HepG2 (cell line): ENCODE measurements at regions not wholly inside any gene's neighbourhood (a gene's known extent, or its start where the extent isn't known, plus 50 kb on each side); places are given as distances from the start of the nearest gene placed in this dataset.

Source experiments
- ATAC-seq: fragments of 200-7000 bp; cut with Tn5 transposase; 3 replicates; pipeline ENCODE4 v1.9.1; 2020; ENCODE audit warnings: mild to moderate bottlenecking, moderate library complexity
- BruUV-seq: library from RNA; stranded (reverse); fragments of 400-500 nt; replicated peaks from 2 replicates; lab custom pipeline; 2021; lab: Mats Ljungman, UMichigan
- CTCF ChIA-PET: fragments of 300-600 bp; formaldehyde crosslinking; extraction: SDS; loops from one replicate; lab custom pipeline; 2021; ENCODE audit warnings: low total read pairs, inconsistent platforms, low intra/inter-chr PET ratio; lab: Yijun Ruan, JAX
- POLR2A ChIA-PET: fragments of 350-600 bp; sonication (Branson Sonifier 250); formaldehyde crosslinking; loops from one replicate; lab custom pipeline; 2020; ENCODE audit warnings: antibody characterized with exemption, inconsistent platforms; lab: Yijun Ruan, JAX
- DNase-seq: peaks from one replicate; pipeline ENCODE4 v3.0.0-alpha.2; 2015; ENCODE audit warnings: low spot score
- FAIRE-seq: peaks from 3 replicates; lab custom pipeline; 2011; peaks lifted over from hg19 to GRCh38; lab: Jason Lieb, UNC
- H2AFZ ChIP-seq: one replicate; pipeline ENCODE4 v1.6.1; 2011; ENCODE audit warnings: low read length, inconsistent platforms
- H3K27ac ChIP-seq: fragments of 300-600 bp; 3 replicates; pipeline ENCODE4 v1.8.0; 2011; ENCODE audit warnings: mixed run types, mild to moderate bottlenecking, mixed read lengths, low read length, inconsistent platforms; ENCODE audit not compliant: insufficient read depth; ENCODE audit errors: extremely low read length
- H3K27me3 ChIP-seq, 2 experiments: fragments of 200-600 bp in 1 of 2; 2 replicates in 1 of 2; 3 replicates in 1 of 2; pipeline versions ENCODE4 v1.6.0 to v1.8.0; 2011; ENCODE audit warnings: low read length in 2 of 2, mild to moderate bottlenecking in 2 of 2, moderate library complexity in 2 of 2, inconsistent platforms in 1 of 2; ENCODE audit not compliant: insufficient read depth in 2 of 2, control insufficient read depth in 1 of 2
- H3K36me3 ChIP-seq, 2 experiments: fragments of 200-600 bp in 1 of 2; replicated peaks in 1 of 2; 2 replicates in 1 of 2; 3 replicates in 1 of 2; pipeline versions ENCODE4 v1.5.1 to v1.8.0; 2011; ENCODE audit warnings: low read length in 2 of 2, inconsistent platforms in 1 of 2; ENCODE audit not compliant: insufficient read depth in 2 of 2, control insufficient read depth in 1 of 2
- H3K4me1 ChIP-seq: 2 replicates; pipeline ENCODE4 v1.5.1; 2012; ENCODE audit warnings: low read length, inconsistent platforms; ENCODE audit not compliant: insufficient read depth
- H3K4me2 ChIP-seq: 2 replicates; pipeline ENCODE4 v1.6.0; 2011; ENCODE audit warnings: low read depth, low read length, inconsistent platforms
- H3K4me3 ChIP-seq, 3 experiments: fragments of 200-600 bp in 1 of 3; sonication (generic), shearing (Covaris generic) in 1 of 3; replicated peaks in 1 of 3; 2 replicates each; pipeline ENCODE4 v1.5.1; 2011 to 2016; ENCODE audit warnings: low read length in 3 of 3, inconsistent platforms in 2 of 3, low read depth in 2 of 3, mild to moderate bottlenecking in 2 of 3, control low read depth in 1 of 3, mixed read lengths in 1 of 3; ENCODE audit not compliant: insufficient read depth in 1 of 3
- H3K79me2 ChIP-seq: one replicate; pipeline ENCODE4 v1.6.1; 2011; ENCODE audit warnings: low read length, inconsistent platforms; ENCODE audit not compliant: insufficient read depth
- H3K9ac ChIP-seq: 2 replicates; pipeline ENCODE4 v1.6.0; 2011; ENCODE audit warnings: mild to moderate bottlenecking, low read depth, low read length, inconsistent platforms; ENCODE audit not compliant: insufficient read depth
- H3K9me3 ChIP-seq: 2 replicates; pipeline ENCODE4 v1.5.1; 2012; ENCODE audit warnings: mild to moderate bottlenecking, low read length
- H4K20me1 ChIP-seq: 2 replicates; pipeline ENCODE4 v1.6.0; 2011; ENCODE audit warnings: inconsistent platforms, mild to moderate bottlenecking, low read length, moderate library complexity; ENCODE audit not compliant: insufficient read depth
- AKAP8 ChIP-seq: sonication (generic); formaldehyde crosslinking; IDR thresholded peaks from 2 replicates; pipeline ENCODE4 v1.5.1; 2020; ENCODE audit warnings: mild to moderate bottlenecking, missing genetic modification reagents
- ARNT2 ChIP-seq: sonication (generic); formaldehyde crosslinking; IDR thresholded peaks from 2 replicates; pipeline ENCODE4 v1.8.0; 2022; ENCODE audit warnings: mild to moderate bottlenecking, low read depth, missing genetic modification reagents, moderate library complexity
- ELF3 ChIP-seq: IDR thresholded peaks from 2 replicates; pipeline ENCODE4 v1.6.1; 2016; ENCODE audit warnings: missing genetic modification reagents, missing compliant biosample characterization
- HNF4A ChIP-seq: sonication (generic); formaldehyde crosslinking; IDR thresholded peaks from 2 replicates; pipeline ENCODE4 v1.4.0; 2020; ENCODE audit warnings: missing genetic modification reagents
- MEIS2 ChIP-seq: sonication (generic); formaldehyde crosslinking; IDR thresholded peaks from 2 replicates; pipeline ENCODE4 v1.9.0; 2021; ENCODE audit warnings: mild to moderate bottlenecking, missing genetic modification reagents
- SMARCE1 ChIP-seq: fragments of 450-650 bp; IDR thresholded peaks from 2 replicates; pipeline ENCODE4 v1.6.1; 2017; ENCODE audit warnings: borderline replicate concordance
- SRSF1 ChIP-seq: fragments of 200-400 bp; formaldehyde crosslinking; optimal IDR thresholded peaks from 2 replicates; pipeline ENCODE3; 2017; ENCODE audit warnings: mild to moderate bottlenecking, low read depth, low read length, moderate library complexity
- ZBTB7B ChIP-seq: sonication (generic); formaldehyde crosslinking; IDR thresholded peaks from 2 replicates; pipeline ENCODE4 v1.4.0; 2020; ENCODE audit warnings: missing genetic modification reagents
- ZFP36L1 ChIP-seq: sonication (generic); formaldehyde crosslinking; IDR thresholded peaks from 2 replicates; pipeline ENCODE4 v1.8.0; 2022; ENCODE audit warnings: mild to moderate bottlenecking, missing genetic modification reagents, moderate library complexity
- ZFP36L2 ChIP-seq: sonication (generic); formaldehyde crosslinking; IDR thresholded peaks from 2 replicates; pipeline ENCODE4 v1.4.0; 2020; ENCODE audit warnings: missing genetic modification reagents
- ZNF558 ChIP-seq: sonication (generic); formaldehyde crosslinking; IDR thresholded peaks from 2 replicates; pipeline ENCODE4 v1.9.0; 2022; ENCODE audit warnings: mild to moderate bottlenecking, missing genetic modification reagents, borderline replicate concordance
- ZNF616 ChIP-seq: sonication (generic); formaldehyde crosslinking; IDR thresholded peaks from 2 replicates; pipeline ENCODE4 v1.5.0; 2020; ENCODE audit warnings: low read depth, mild to moderate bottlenecking, missing genetic modification reagents
- ZNF788 ChIP-seq: sonication (generic); formaldehyde crosslinking; IDR thresholded peaks from 2 replicates; pipeline ENCODE4 v1.5.0; 2020; ENCODE audit warnings: mild to moderate bottlenecking, missing genetic modification reagents, borderline replicate concordance
- ZSCAN12 ChIP-seq: sonication (generic); formaldehyde crosslinking; IDR thresholded peaks from 2 replicates; pipeline ENCODE4 v1.9.0; 2021; ENCODE audit warnings: mild to moderate bottlenecking, missing genetic modification reagents
- ZSCAN22 ChIP-seq: sonication (generic); formaldehyde crosslinking; IDR thresholded peaks from 2 replicates; pipeline ENCODE4 v1.4.0; 2020; ENCODE audit warnings: mild to moderate bottlenecking, missing genetic modification reagents
- WGBS: methylation state at CpG from one replicate; pipeline ENCODE4 v1.1.6; 2017; ENCODE audit warnings: low lambda C conversion rate; 5-methylcytosine and 5-hydroxymethylcytosine counted together
- in situ Hi-C: cut with HindIII; loops from 2 replicates; pipeline ENCODE4 v1.10.0; 2017; ENCODE audit warnings: low pct_unique_long_range_greater_than_20kb; ENCODE audit not compliant: extremely low pct_ligation_motif_present
- intact Hi-C: fragments of 100-400 bp; cut with micrococcal nuclease; formaldehyde crosslinking; loops from one replicate; pipeline ENCODE4 v1.10.0; 2022; ENCODE audit not compliant: unreplicated experiment
- TF ChIP-seq, protein P1 (sequence below): conservative IDR thresholded peaks from 2 replicates; pipeline ENCODE4 v1.6.1; 2018; ENCODE audit warnings: missing genetic modification reagents
- TF ChIP-seq, protein P2 (sequence below): sonication (generic); formaldehyde crosslinking; IDR thresholded peaks from one replicate; pipeline ENCODE4 v1.5.1; 2020; ENCODE audit warnings: mild to moderate bottlenecking, missing genetic modification reagents; ENCODE audit errors: not compliant biosample characterization

DNA sequence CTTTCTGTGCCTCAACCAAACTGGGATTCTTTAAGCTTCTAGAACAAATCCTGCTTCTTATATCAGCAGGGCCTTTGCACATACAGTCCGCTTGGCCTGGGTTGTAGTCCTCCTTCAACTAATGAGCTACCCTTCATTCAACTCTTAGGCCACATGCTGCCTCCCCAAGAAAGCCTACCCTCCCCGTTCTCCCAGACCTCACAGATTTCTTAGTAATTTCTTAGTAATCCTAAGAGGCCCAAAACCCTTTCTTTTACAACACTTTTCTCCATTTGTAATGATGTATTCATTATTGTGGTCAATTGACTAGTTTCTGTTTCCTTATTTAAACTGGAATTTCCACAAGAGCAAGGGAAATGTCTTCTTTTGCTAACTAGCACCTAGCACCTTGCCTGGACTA is 233.1 kb downstream of the PPP1R2C start:
- Histone ChIP-seq H4K20me1 (no peaks in the 10 kb centered on the region), H3K27ac (no peak overlapping the region), H3K36me3 (no peaks in the 10 kb centered on the region), H3K27me3 (no peaks in the 10 kb centered on the region), H3K4me2 (no peak overlapping the region), H3K79me2 (no peaks in the 10 kb centered on the region), H2AFZ (no peak overlapping the region), H3K4me3 (no peak overlapping the region), H3K9me3 (no peaks in the 10 kb centered on the region), H3K9ac (no peak overlapping the region), H3K4me1 (no peaks in the 10 kb centered on the region)
- TF ChIP-seq ARNT2 (CRISPR knock-in tag), result no peak
- TF ChIP-seq, protein P1, sequence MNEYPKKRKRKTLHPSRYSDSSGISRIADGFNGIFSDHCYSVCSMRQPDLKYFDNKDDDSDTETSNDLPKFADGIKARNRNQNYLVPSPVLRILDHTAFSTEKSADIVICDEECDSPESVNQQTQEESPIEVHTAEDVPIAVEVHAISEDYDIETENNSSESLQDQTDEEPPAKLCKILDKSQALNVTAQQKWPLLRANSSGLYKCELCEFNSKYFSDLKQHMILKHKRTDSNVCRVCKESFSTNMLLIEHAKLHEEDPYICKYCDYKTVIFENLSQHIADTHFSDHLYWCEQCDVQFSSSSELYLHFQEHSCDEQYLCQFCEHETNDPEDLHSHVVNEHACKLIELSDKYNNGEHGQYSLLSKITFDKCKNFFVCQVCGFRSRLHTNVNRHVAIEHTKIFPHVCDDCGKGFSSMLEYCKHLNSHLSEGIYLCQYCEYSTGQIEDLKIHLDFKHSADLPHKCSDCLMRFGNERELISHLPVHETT (CRISPR knock-in tag), result no peak
- no peak for TF ChIP-seq SMARCE1
- TF ChIP-seq, protein P2, sequence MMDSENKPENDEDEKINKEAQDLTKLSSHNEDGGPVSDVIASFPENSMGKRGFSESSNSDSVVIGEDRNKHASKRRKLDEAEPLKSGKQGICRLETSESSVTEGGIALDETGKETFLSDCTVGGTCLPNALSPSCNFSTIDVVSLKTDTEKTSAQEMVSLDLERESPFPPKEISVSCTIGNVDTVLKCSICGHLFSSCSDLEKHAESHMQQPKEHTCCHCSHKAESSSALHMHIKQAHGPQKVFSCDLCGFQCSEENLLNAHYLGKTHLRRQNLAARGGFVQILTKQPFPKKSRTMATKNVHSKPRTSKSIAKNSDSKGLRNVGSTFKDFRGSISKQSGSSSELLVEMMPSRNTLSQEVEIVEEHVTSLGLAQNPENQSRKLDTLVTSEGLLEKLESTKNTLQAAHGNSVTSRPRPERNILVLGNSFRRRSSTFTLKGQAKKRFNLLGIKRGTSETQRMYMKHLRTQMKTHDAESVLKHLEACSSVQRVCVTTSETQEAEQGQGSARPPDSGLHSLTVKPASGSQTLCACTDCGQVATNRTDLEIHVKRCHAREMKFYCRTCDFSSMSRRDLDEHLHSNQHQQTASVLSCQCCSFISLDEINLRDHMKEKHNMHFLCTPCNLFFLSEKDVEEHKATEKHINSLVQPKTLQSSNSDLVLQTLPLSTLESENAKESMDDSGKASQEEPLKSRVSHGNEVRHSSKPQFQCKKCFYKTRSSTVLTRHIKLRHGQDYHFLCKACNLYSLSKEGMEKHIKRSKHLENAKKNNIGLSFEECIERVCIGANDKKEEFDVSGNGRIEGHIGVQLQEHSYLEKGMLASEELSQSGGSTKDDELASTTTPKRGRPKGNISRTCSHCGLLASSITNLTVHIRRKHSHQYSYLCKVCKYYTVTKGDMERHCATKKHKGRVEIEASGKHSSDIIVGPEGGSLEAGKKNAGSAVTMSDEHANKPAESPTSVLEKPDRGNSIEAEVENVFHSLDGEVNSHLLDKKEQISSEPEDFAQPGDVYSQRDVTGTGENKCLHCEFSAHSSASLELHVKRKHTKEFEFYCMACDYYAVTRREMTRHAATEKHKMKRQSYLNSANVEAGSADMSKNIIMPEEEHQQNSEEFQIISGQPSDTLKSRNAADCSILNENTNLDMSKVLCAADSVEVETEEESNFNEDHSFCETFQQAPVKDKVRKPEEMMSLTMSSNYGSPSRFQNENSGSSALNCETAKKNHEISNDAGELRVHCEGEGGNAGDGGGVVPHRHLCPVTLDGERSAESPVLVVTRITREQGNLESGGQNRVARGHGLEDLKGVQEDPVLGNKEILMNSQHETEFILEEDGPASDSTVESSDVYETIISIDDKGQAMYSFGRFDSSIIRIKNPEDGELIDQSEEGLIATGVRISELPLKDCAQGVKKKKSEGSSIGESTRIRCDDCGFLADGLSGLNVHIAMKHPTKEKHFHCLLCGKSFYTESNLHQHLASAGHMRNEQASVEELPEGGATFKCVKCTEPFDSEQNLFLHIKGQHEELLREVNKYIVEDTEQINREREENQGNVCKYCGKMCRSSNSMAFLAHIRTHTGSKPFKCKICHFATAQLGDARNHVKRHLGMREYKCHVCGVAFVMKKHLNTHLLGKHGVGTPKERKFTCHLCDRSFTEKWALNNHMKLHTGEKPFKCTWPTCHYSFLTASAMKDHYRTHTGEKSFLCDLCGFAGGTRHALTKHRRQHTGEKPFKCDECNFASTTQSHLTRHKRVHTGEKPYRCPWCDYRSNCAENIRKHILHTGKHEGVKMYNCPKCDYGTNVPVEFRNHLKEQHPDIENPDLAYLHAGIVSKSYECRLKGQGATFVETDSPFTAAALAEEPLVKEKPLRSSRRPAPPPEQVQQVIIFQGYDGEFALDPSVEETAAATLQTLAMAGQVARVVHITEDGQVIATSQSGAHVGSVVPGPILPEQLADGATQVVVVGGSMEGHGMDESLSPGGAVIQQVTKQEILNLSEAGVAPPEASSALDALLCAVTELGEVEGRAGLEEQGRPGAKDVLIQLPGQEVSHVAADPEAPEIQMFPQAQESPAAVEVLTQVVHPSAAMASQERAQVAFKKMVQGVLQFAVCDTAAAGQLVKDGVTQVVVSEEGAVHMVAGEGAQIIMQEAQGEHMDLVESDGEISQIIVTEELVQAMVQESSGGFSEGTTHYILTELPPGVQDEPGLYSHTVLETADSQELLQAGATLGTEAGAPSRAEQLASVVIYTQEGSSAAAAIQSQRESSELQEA (CRISPR knock-in tag), result no peak
- no peak for TF ChIP-seq ZSCAN12 (CRISPR knock-in tag)
- no peak for TF ChIP-seq ZNF558 (CRISPR knock-in tag)
- TF ChIP-seq AKAP8 (CRISPR knock-in tag), result no peak
- no peak for TF ChIP-seq ELF3 (CRISPR knock-in tag)
- TF ChIP-seq ZNF788 (CRISPR knock-in tag), result no peak
- TF ChIP-seq HNF4A, result no peak
- TF ChIP-seq ZNF616 (CRISPR knock-in tag), result no peak
- TF ChIP-seq ZSCAN22 (CRISPR knock-in tag), result no peak
- TF ChIP-seq SRSF1, result no peak
- no peak for TF ChIP-seq MEIS2 (CRISPR knock-in tag)
- no peak for TF ChIP-seq ZBTB7B (CRISPR knock-in tag)
- TF ChIP-seq ZFP36L2 (CRISPR knock-in tag), result no peak
- TF ChIP-seq ZFP36L1 (CRISPR knock-in tag), result no peak
- ChIA-PET POLR2A (no interaction called here), CTCF (no interaction called here)
- ATAC-seq, result no peak
- WGBS, result 0% methylated on average over 2 of the region's 2 CpGs
- FAIRE-seq, result no peak
- intact Hi-C loops, result no loop called here
- DNase-seq, result no peak
- in situ Hi-C loops, result no loop called here
- BruUV-seq, result no TSS peak
